Suppressor macrophage treated with lipopolysaccharide for 1 hour (primary cell): ENCODE measurements at regions not wholly inside any gene's neighbourhood (a gene's known extent, or its start where the extent isn't known, plus 50 kb on each side); places are given as distances from the start of the nearest gene placed in this dataset.

Source experiments
- DNase-seq, 3 donors: peaks; one replicate each; pipeline ENCODE4 v3.0.0-alpha.2; 2020 to 2022

- DNase-seq, result no peak
Measured at GRCh38 chr6:66687611-66688140, 980.6 kb upstream of the EYS start.

GRCh38 chr6:66675906-66676305 lies 968.9 kb upstream of the EYS start:
- no peak for DNase-seq

GRCh38 chr6:66664112-66664511 lies 957.1 kb upstream of the EYS start:
- DNase-seq, result no peak

- DNase-seq, result no peak
Measured at GRCh38 chr6:66662721-66663507, 955.9 kb upstream of the EYS start.

- peak in 1 of 3 donors; percentile 1 for DNase-seq
Measured at GRCh38 chr6:66662196-66662595, 955.2 kb upstream of the EYS start.

GRCh38 chr6:66655420-66655819 lies 948.4 kb upstream of the EYS start:
- no peak for DNase-seq

GRCh38 chr6:66638518-66638917 lies 931.5 kb upstream of the EYS start:
- DNase-seq, result no peak

- no peak for DNase-seq
Measured at GRCh38 chr6:66638099-66638498, 931.1 kb upstream of the EYS start.

- DNase-seq, result peak in 2 of 3 donors; percentile 8 to 35
Measured at GRCh38 chr6:66628917-66629316, 921.9 kb upstream of the EYS start.

GRCh38 chr6:66623050-66623449 lies 916.0 kb upstream of the EYS start:
- DNase-seq, result no peak

- peak in 2 of 3 donors; percentile 4 to 7 for DNase-seq
Measured at GRCh38 chr6:66605971-66606370, 898.9 kb upstream of the EYS start.

- DNase-seq, result no peak
Measured at GRCh38 chr6:66605011-66605410, 898.0 kb upstream of the EYS start.

- DNase-seq, result no peak
Measured at GRCh38 chr6:66599541-66599940, 892.5 kb upstream of the EYS start.

- DNase-seq, result no peak
Measured at GRCh38 chr6:66578362-66578761, 871.3 kb upstream of the EYS start.

- DNase-seq, result no peak
Measured at GRCh38 chr6:66568271-66568670, 861.2 kb upstream of the EYS start.

GRCh38 chr6:66561479-66561878 lies 854.5 kb upstream of the EYS start:
- DNase-seq, result no peak

GRCh38 chr6:66558189-66558588 lies 851.2 kb upstream of the EYS start:
- DNase-seq, result peak in 2 of 3 donors; percentile 20 to 37

GRCh38 chr6:66556936-66557335 lies 849.9 kb upstream of the EYS start:
- DNase-seq, result no peak

GRCh38 chr6:66555082-66555481 lies 848.1 kb upstream of the EYS start:
- no peak for DNase-seq

GRCh38 chr6:66553441-66553840 lies 846.4 kb upstream of the EYS start:
- no peak for DNase-seq

GRCh38 chr6:66538551-66539135 lies 831.6 kb upstream of the EYS start:
- DNase-seq, result no peak

- no peak for DNase-seq
Measured at GRCh38 chr6:66533921-66534404, 826.9 kb upstream of the EYS start.

GRCh38 chr6:66526061-66526460 lies 819.0 kb upstream of the EYS start:
- no peak for DNase-seq

GRCh38 chr6:66522864-66523263 lies 815.8 kb upstream of the EYS start:
- no peak for DNase-seq
